SK-N-SH (cell line): ENCODE measurements at regions not wholly inside any gene's neighbourhood (a gene's known extent, or its start where the extent isn't known, plus 50 kb on each side); places are given as distances from the start of the nearest gene placed in this dataset.

Experiments used
- CTCF ChIA-PET: fragments of 300-600, 350-600 bp; formaldehyde crosslinking; extraction: SDS; loops from one replicate; lab custom pipeline; 2021; lab: Yijun Ruan, JAX
- POLR2A ChIA-PET: fragments of 350-600 bp; sonication (Branson Sonifier 250); formaldehyde crosslinking; extraction: SDS; loops from one replicate; lab custom pipeline; 2020; ENCODE audit warnings: antibody characterized with exemption, inconsistent platforms; lab: Yijun Ruan, JAX
- DNase-seq: peaks from one replicate; pipeline ENCODE4 v3.0.0; 2012
- H2AFZ ChIP-seq: fragments of 200-600 bp; sonication (generic); 2 replicates; pipeline ENCODE4 v1.8.1; 2016; ENCODE audit warnings: antibody characterized with exemption, mild to moderate bottlenecking, low read depth
- H3F3A ChIP-seq: fragments of 200-600 bp; sonication (generic); replicated peaks from 2 replicates; pipeline ENCODE3; 2016; ENCODE audit warnings: antibody characterized with exemption, mild to moderate bottlenecking; ENCODE audit not compliant: insufficient read depth
- H3K27ac ChIP-seq, 2 experiments: fragments of 200-500 bp in 1 of 2; fragments of 200-600 bp in 1 of 2; sonication (Bioruptor generic) in 1 of 2; sonication (generic), shearing (Covaris generic) in 1 of 2; 2 replicates each; pipeline versions ENCODE4 v1.5.1 to v1.6.1; 2014 to 2016; ENCODE audit warnings: low read depth in 2 of 2, inconsistent platforms in 1 of 2, low read length in 1 of 2, mild to moderate bottlenecking in 1 of 2, mixed read lengths in 1 of 2
- H3K27me3 ChIP-seq: fragments of 200-600 bp; sonication (generic), shearing (Covaris generic); 2 replicates; pipeline ENCODE4 v1.6.1; 2016; ENCODE audit warnings: mixed run types; ENCODE audit not compliant: insufficient read depth
- H3K36me3 ChIP-seq, 2 experiments: fragments of 200-500 bp in 1 of 2; fragments of 200-600 bp in 1 of 2; sonication (Bioruptor generic) in 1 of 2; sonication (generic) in 1 of 2; replicated peaks in 1 of 2; 2 replicates each; pipeline versions ENCODE3 to v1.5.1; 2014 to 2016; ENCODE audit warnings: low read length in 1 of 2, mild to moderate bottlenecking in 1 of 2; ENCODE audit not compliant: insufficient read depth in 2 of 2, control insufficient read depth in 1 of 2
- H3K4me1 ChIP-seq, 2 experiments: fragments of 200-500 bp in 1 of 2; fragments of 200-600 bp in 1 of 2; sonication (Bioruptor generic) in 1 of 2; sonication (generic), shearing (Covaris generic) in 1 of 2; 2 replicates each; pipeline versions ENCODE4 v1.5.1 to v1.6.1; 2014 to 2016; ENCODE audit warnings: low read depth in 1 of 2, low read length in 1 of 2, mixed run types in 1 of 2; ENCODE audit not compliant: insufficient read depth in 2 of 2, control insufficient read depth in 1 of 2
- H3K4me2 ChIP-seq: fragments of 200-600 bp; sonication (generic), shearing (Covaris generic); 2 replicates; pipeline ENCODE4 v1.6.1; 2017; ENCODE audit warnings: mixed run types
- H3K4me3 ChIP-seq, 2 experiments: fragments of 200-500 bp in 1 of 2; fragments of 200-600 bp in 1 of 2; sonication (Bioruptor generic) in 1 of 2; sonication (generic), shearing (Covaris generic) in 1 of 2; 2 replicates each; pipeline versions ENCODE4 v1.5.1 to v1.8.1; 2014 to 2016; ENCODE audit warnings: low read depth in 2 of 2, inconsistent platforms in 1 of 2, low read length in 1 of 2, mild to moderate bottlenecking in 1 of 2, mixed read lengths in 1 of 2, moderate library complexity in 1 of 2
- H3K79me2 ChIP-seq: fragments of 200-600 bp; sonication (generic); 2 replicates; pipeline ENCODE4 v1.8.1; 2017; ENCODE audit warnings: mild to moderate bottlenecking; ENCODE audit not compliant: insufficient read depth
- H3K9ac ChIP-seq: fragments of 200-600 bp; sonication (generic); 2 replicates; pipeline ENCODE4 v1.6.1; 2017; ENCODE audit warnings: mixed run types
- H3K9me2 ChIP-seq: fragments of 200-600 bp; sonication (generic); 2 replicates; pipeline ENCODE4 v1.6.1; 2017; ENCODE audit warnings: mixed run types
- H3K9me3 ChIP-seq: fragments of 200-600 bp; sonication (generic); 2 replicates; pipeline ENCODE4 v1.6.1; 2017; ENCODE audit warnings: mixed run types, mild to moderate bottlenecking, moderate library complexity
- H4K20me1 ChIP-seq: fragments of 200-600 bp; sonication (generic); 2 replicates; pipeline ENCODE4 v1.6.1; 2017; ENCODE audit warnings: mild to moderate bottlenecking, mixed run types; ENCODE audit not compliant: insufficient read depth
- CHD2 ChIP-seq: fragments of 150-350 bp; IDR thresholded peaks from 2 replicates; pipeline ENCODE4 v1.6.1; 2018; ENCODE audit warnings: low read length; ENCODE audit not compliant: partially characterized antibody
- ELF1 ChIP-seq: IDR thresholded peaks from 2 replicates; pipeline ENCODE4 v1.4.0; 2012
- FOSL2 ChIP-seq: IDR thresholded peaks from 2 replicates; pipeline ENCODE4 v1.4.0; 2012; ENCODE audit warnings: low read depth, mild to moderate bottlenecking, moderate library complexity, borderline replicate concordance
- FOXM1 ChIP-seq: IDR thresholded peaks from 2 replicates; pipeline ENCODE4 v1.4.0; 2012; ENCODE audit warnings: low read depth, mild to moderate bottlenecking
- GATA2 ChIP-seq: sonication (generic); formaldehyde crosslinking; IDR thresholded peaks from 2 replicates; pipeline ENCODE4 v1.5.0; 2020; ENCODE audit warnings: mild to moderate bottlenecking, missing genetic modification reagents
- MXI1 ChIP-seq: IDR thresholded peaks from 2 replicates; pipeline ENCODE4 v1.6.1; 2012; ENCODE audit warnings: mild to moderate bottlenecking, low read depth, low read length, improper control_type of control experiment
- NRF1 ChIP-seq: IDR thresholded peaks from 2 replicates; pipeline ENCODE4 v1.6.1; 2012; ENCODE audit warnings: low read depth, mild to moderate bottlenecking, low read length
- POLR2AphosphoS5 ChIP-seq: IDR thresholded peaks from 2 replicates; pipeline ENCODE4 v1.6.1; 2012; ENCODE audit warnings: low read depth, low read length
- RAD21 ChIP-seq: IDR thresholded peaks from 2 replicates; pipeline ENCODE4 v1.6.1; 2012; ENCODE audit warnings: mild to moderate bottlenecking, low read length
- RXRA ChIP-seq: IDR thresholded peaks from 2 replicates; pipeline ENCODE4 v1.4.0; 2012; ENCODE audit warnings: low read depth, mild to moderate bottlenecking, borderline replicate concordance
- SMC3 ChIP-seq: IDR thresholded peaks from 2 replicates; pipeline ENCODE4 v1.6.1; 2012; ENCODE audit warnings: low read depth, low read length, improper control_type of control experiment
- TCF12 ChIP-seq: IDR thresholded peaks from 2 replicates; pipeline ENCODE4 v1.4.0; 2012
- TEAD4 ChIP-seq: IDR thresholded peaks from 2 replicates; pipeline ENCODE4 v1.4.0; 2012; ENCODE audit warnings: mild to moderate bottlenecking, borderline replicate concordance; ENCODE audit not compliant: insufficient read depth
- WGBS: methylation state at CpG from one replicate; pipeline ENCODE4 v1.1.6; 2017; ENCODE audit warnings: low lambda C conversion rate; 5-methylcytosine and 5-hydroxymethylcytosine counted together
- TF ChIP-seq, protein P1 (sequence below): fragments of 150-350 bp; IDR thresholded peaks from 2 replicates; pipeline ENCODE4 v1.6.1; 2016; ENCODE audit warnings: mild to moderate bottlenecking, low read depth, low read length
- TF ChIP-seq, protein P2 (sequence below): IDR thresholded peaks from 2 replicates; pipeline ENCODE4 v1.6.1; 2012; ENCODE audit warnings: mild to moderate bottlenecking, low read depth, low read length, moderate library complexity
- TF ChIP-seq, protein P3 (sequence below): fragments of 200-600 bp; sonication (generic); IDR thresholded peaks from 2 replicates; pipeline ENCODE4 v1.6.1; 2017; ENCODE audit warnings: antibody characterized with exemption, mild to moderate bottlenecking, moderate library complexity
- TF ChIP-seq, protein P4 (sequence below): IDR thresholded peaks from 2 replicates; pipeline ENCODE4 v1.4.0; 2012; ENCODE audit warnings: low read depth, borderline replicate concordance

DNA sequence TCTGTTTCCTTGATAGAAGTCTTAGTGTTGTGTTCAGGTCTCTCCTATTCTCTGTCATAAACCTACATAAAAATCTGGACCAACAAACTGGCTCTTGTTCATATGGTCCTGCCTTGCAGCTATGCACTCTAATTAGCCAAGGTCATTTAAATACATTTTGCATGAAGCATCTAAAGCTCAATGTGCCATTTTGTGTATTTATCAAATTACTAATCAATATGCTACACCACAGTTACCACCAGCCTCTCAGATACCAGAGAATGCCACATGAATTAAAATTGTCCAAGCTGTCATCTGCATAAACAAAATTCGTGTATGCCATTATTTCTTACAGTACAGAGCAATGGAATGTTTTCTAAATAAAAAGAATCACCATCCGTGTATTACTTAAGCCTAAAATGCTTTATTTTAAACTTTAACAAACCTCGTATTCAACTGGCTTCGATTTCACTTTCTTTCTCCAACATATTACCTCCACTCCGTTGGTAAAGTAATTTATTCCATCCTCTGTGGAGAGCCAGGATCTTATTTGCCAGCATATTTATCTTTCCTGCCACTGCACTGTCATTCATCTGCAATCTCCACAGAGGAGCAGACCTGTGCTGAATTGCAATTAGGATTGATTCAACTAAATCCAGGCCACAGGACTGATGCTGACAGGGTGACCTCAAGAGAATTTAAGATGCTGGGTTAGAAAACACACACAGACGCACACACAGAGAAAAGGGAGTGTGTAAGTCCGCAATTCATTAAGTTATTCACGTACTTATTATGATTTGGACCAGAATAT, 284.1 kb upstream of the FOXG1 start:
- Histone ChIP-seq H3K27ac (no peak overlapping the region), H3K4me3 (no peak overlapping the region), H4K20me1 (no peaks in the 10 kb centered on the region), H3K79me2 (no peaks in the 10 kb centered on the region), H3K9me3 (no peaks in the 10 kb centered on the region)
- ChIA-PET CTCF (no interaction called here), POLR2A (no interaction called here)
- TF ChIP-seq RAD21 (no peak), TEAD4 (no peak), GATA2 (CRISPR knock-in tag) (no peak), POLR2AphosphoS5 (no peak), ELF1 (no peak)
- TF ChIP-seq, protein P1, sequence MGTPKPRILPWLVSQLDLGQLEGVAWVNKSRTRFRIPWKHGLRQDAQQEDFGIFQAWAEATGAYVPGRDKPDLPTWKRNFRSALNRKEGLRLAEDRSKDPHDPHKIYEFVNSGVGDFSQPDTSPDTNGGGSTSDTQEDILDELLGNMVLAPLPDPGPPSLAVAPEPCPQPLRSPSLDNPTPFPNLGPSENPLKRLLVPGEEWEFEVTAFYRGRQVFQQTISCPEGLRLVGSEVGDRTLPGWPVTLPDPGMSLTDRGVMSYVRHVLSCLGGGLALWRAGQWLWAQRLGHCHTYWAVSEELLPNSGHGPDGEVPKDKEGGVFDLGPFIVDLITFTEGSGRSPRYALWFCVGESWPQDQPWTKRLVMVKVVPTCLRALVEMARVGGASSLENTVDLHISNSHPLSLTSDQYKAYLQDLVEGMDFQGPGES = no peak
- TF ChIP-seq, protein P2, sequence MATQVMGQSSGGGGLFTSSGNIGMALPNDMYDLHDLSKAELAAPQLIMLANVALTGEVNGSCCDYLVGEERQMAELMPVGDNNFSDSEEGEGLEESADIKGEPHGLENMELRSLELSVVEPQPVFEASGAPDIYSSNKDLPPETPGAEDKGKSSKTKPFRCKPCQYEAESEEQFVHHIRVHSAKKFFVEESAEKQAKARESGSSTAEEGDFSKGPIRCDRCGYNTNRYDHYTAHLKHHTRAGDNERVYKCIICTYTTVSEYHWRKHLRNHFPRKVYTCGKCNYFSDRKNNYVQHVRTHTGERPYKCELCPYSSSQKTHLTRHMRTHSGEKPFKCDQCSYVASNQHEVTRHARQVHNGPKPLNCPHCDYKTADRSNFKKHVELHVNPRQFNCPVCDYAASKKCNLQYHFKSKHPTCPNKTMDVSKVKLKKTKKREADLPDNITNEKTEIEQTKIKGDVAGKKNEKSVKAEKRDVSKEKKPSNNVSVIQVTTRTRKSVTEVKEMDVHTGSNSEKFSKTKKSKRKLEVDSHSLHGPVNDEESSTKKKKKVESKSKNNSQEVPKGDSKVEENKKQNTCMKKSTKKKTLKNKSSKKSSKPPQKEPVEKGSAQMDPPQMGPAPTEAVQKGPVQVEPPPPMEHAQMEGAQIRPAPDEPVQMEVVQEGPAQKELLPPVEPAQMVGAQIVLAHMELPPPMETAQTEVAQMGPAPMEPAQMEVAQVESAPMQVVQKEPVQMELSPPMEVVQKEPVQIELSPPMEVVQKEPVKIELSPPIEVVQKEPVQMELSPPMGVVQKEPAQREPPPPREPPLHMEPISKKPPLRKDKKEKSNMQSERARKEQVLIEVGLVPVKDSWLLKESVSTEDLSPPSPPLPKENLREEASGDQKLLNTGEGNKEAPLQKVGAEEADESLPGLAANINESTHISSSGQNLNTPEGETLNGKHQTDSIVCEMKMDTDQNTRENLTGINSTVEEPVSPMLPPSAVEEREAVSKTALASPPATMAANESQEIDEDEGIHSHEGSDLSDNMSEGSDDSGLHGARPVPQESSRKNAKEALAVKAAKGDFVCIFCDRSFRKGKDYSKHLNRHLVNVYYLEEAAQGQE = no peak
- TF ChIP-seq, all 33 proteins: peak for 0
- Histone ChIP-seq H3K4me1 (no peaks in the 10 kb centered on the region), H3F3A (no peaks in the 10 kb centered on the region), H3K4me2 (no peak overlapping the region), H3K27me3 (no peaks in the 10 kb centered on the region; the same call in 1 of the 2 replicates), H3K9me2 (no peaks in the 10 kb centered on the region), H3K9ac (no peak overlapping the region), H2AFZ (no peak overlapping the region), H3K36me3 (no peaks in the 10 kb centered on the region)
- DNase-seq = no peak
- WGBS = 13% methylated on average over 8 of the region's 8 CpGs

- 13% methylated on average over 3 of the region's 3 CpGs for WGBS
- Histone ChIP-seq H3K9ac (no peak overlapping the region), H4K20me1 (no peaks in the 10 kb centered on the region), H3K27ac (no peak overlapping the region), H3K4me1 (no peaks in the 10 kb centered on the region), H3K79me2 (no peaks in the 10 kb centered on the region), H3F3A (no peaks in the 10 kb centered on the region), H3K4me2 (no peak overlapping the region), H3K9me3 (no peaks in the 10 kb centered on the region), H3K27me3 (no peaks in the 10 kb centered on the region; the same call in 1 of the 2 replicates), H3K4me3 (no peak overlapping the region), H3K36me3 (no peaks in the 10 kb centered on the region), H2AFZ (no peak overlapping the region), H3K9me2 (no peaks in the 10 kb centered on the region)
- DNase-seq = no peak
- ChIA-PET CTCF (no interaction called here), POLR2A (no interaction called here)
- no peak for TF ChIP-seq SMC3
- no peak for TF ChIP-seq FOSL2
- no peak for TF ChIP-seq MXI1
- no peak for TF ChIP-seq NRF1
- TF ChIP-seq, protein P3, sequence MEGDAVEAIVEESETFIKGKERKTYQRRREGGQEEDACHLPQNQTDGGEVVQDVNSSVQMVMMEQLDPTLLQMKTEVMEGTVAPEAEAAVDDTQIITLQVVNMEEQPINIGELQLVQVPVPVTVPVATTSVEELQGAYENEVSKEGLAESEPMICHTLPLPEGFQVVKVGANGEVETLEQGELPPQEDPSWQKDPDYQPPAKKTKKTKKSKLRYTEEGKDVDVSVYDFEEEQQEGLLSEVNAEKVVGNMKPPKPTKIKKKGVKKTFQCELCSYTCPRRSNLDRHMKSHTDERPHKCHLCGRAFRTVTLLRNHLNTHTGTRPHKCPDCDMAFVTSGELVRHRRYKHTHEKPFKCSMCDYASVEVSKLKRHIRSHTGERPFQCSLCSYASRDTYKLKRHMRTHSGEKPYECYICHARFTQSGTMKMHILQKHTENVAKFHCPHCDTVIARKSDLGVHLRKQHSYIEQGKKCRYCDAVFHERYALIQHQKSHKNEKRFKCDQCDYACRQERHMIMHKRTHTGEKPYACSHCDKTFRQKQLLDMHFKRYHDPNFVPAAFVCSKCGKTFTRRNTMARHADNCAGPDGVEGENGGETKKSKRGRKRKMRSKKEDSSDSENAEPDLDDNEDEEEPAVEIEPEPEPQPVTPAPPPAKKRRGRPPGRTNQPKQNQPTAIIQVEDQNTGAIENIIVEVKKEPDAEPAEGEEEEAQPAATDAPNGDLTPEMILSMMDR = no peak
- TF ChIP-seq, protein P4, sequence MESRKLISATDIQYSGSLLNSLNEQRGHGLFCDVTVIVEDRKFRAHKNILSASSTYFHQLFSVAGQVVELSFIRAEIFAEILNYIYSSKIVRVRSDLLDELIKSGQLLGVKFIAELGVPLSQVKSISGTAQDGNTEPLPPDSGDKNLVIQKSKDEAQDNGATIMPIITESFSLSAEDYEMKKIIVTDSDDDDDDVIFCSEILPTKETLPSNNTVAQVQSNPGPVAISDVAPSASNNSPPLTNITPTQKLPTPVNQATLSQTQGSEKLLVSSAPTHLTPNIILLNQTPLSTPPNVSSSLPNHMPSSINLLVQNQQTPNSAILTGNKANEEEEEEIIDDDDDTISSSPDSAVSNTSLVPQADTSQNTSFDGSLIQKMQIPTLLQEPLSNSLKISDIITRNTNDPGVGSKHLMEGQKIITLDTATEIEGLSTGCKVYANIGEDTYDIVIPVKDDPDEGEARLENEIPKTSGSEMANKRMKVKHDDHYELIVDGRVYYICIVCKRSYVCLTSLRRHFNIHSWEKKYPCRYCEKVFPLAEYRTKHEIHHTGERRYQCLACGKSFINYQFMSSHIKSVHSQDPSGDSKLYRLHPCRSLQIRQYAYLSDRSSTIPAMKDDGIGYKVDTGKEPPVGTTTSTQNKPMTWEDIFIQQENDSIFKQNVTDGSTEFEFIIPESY = no peak
- no peak for TF ChIP-seq TCF12
- no peak for TF ChIP-seq CHD2
- no peak for TF ChIP-seq GATA2 (CRISPR knock-in tag)
- no peak for TF ChIP-seq FOXM1
- TF ChIP-seq RXRA = no peak
Observed at GRCh38 chr14:28483506-28483905, 283.1 kb upstream of the FOXG1 start.
